Nephron progenitor cell (in vitro differentiated cells): ENCODE measurements at regions not wholly inside any gene's neighbourhood (a gene's known extent, or its start where the extent isn't known, plus 50 kb on each side); places are given as distances from the start of the nearest gene placed in this dataset.

Source experiments
- DNase-seq: peaks from one replicate; pipeline ENCODE4 v3.0.0; 2021
- H3K27ac Mint-ChIP-seq: 2 replicates; pipeline ENCODE4 v1.8.0; 2021; ENCODE audit warnings: mild to moderate bottlenecking, moderate library complexity, mixed read lengths
- H3K27me3 Mint-ChIP-seq: 2 replicates; pipeline ENCODE4 v1.8.0; 2021; ENCODE audit warnings: mild to moderate bottlenecking, low read depth, mixed read lengths; ENCODE audit not compliant: poor library complexity
- H3K36me3 Mint-ChIP-seq: 2 replicates; pipeline ENCODE4 v1.8.0; 2021; ENCODE audit warnings: low read depth, mixed read lengths
- H3K4me1 Mint-ChIP-seq: 2 replicates; pipeline ENCODE4 v1.8.0; 2021; ENCODE audit warnings: mixed read lengths
- H3K4me3 Mint-ChIP-seq: 2 replicates; pipeline ENCODE4 v1.8.0; 2021; ENCODE audit warnings: mild to moderate bottlenecking, moderate library complexity, mixed read lengths
- H3K9me3 Mint-ChIP-seq: 2 replicates; pipeline ENCODE4 v1.8.0; 2021; ENCODE audit warnings: mild to moderate bottlenecking, moderate library complexity, mixed read lengths
- CTCF ChIP-seq: fragments of 200-600 bp; sonication (generic); IDR thresholded peaks from 2 replicates; pipeline ENCODE4 v1.5.0; 2021; ENCODE audit warnings: antibody characterized with exemption

DNA sequence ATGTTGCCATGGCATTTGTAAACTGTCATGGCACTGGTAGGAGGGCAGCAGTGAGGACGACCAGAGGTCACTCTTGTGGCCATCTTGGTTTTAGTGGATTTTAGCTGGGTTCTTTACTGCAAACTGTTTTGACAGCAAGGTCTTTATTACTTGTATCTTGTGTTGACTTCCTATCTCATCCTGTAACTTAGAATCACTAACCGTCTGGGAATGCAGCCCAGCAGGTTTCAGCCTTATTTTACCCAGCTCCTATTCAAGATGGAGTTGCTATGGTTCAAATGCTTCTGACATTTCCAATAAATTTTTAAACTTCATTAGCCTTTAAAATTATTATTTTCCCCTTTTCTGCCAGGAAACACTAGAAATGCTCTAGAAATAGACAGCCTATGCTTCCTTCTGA lies 839.1 kb downstream of the NR2F1-AS1 start:
- no peaks in the 10 kb centered on the region for H3K4me1 Mint-ChIP-seq
- H3K9me3 Mint-ChIP-seq, result peaks cover 6% of the 10 kb centered on the region
- no peak overlapping the region for H3K27ac Mint-ChIP-seq
- H3K36me3 Mint-ChIP-seq, result no peaks in the 10 kb centered on the region
- H3K4me3 Mint-ChIP-seq, result no peak overlapping the region
- H3K27me3 Mint-ChIP-seq, result peaks cover 4% of the 10 kb centered on the region
- no peak for TF ChIP-seq CTCF
- DNase-seq, result no peak

- Mint-ChIP-seq H3K4me1 (no peaks in the 10 kb centered on the region), H3K9me3 (peaks cover 12% of the 10 kb centered on the region), H3K36me3 (no peaks in the 10 kb centered on the region), H3K27ac (no peak overlapping the region), H3K27me3 (no peaks in the 10 kb centered on the region), H3K4me3 (no peak overlapping the region)
- no peak for DNase-seq
- no peak for TF ChIP-seq CTCF
Observed at GRCh38 chr5:92734211-92734940, 846.6 kb downstream of the NR2F1-AS1 start.

DNA sequence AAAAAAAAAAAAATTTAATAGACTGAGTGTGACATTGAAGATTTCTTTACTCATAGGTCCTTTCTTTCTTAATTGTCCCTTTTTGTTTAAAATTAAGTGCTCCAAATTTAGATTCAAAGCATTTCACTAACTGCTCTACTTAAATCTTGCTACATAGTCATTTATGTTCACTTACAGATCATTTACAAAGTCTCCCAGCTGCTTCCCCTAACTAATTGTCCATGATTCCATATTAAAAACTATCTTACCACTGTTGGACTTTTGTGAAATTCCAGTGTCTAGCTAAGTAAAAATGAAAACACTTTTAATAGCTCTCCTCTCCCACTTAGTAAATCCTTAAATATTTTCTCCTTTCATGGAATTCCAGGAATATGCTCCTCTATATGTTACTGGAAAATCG lies 850.5 kb downstream of the NR2F1-AS1 start:
- H3K36me3 Mint-ChIP-seq, result no peaks in the 10 kb centered on the region
- no peaks in the 10 kb centered on the region for H3K27me3 Mint-ChIP-seq
- H3K4me1 Mint-ChIP-seq, result no peaks in the 10 kb centered on the region
- H3K9me3 Mint-ChIP-seq, result no peaks in the 10 kb centered on the region
- H3K4me3 Mint-ChIP-seq, result no peak overlapping the region
- no peak overlapping the region for H3K27ac Mint-ChIP-seq
- no peak for TF ChIP-seq CTCF
- no peak for DNase-seq

DNA sequence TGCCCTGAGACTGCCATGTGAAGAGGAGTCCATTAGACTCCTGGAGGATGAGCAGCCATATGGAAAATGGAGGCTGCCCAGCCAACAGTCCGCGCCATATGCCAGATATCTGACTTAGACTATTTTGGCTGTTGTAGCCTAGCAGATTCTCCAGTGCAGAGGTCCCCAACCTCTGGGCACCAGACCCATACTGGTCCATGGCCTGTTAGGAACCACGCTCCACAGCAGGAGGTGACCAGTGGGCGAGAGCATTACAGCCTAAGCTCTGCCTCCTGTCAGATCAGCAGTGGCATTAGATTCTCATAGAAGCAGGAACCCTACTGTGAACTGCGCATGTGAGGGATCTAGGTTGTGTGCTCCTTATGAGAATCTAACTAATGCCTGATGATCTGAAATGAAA lies 851.9 kb downstream of the NR2F1-AS1 start:
- H3K4me3 Mint-ChIP-seq, result no peak overlapping the region
- no peak overlapping the region for H3K27ac Mint-ChIP-seq
- no peak for DNase-seq
- no peaks in the 10 kb centered on the region for H3K4me1 Mint-ChIP-seq
- H3K27me3 Mint-ChIP-seq, result no peaks in the 10 kb centered on the region
- TF ChIP-seq CTCF, result no peak
- H3K36me3 Mint-ChIP-seq, result no peaks in the 10 kb centered on the region
- H3K9me3 Mint-ChIP-seq, result no peaks in the 10 kb centered on the region

- no peak for TF ChIP-seq CTCF
- Mint-ChIP-seq H3K36me3 (no peaks in the 10 kb centered on the region), H3K4me1 (peaks cover 24% of the 10 kb centered on the region), H3K4me3 (no peak overlapping the region), H3K9me3 (no peaks in the 10 kb centered on the region), H3K27ac (no peak overlapping the region), H3K27me3 (no peaks in the 10 kb centered on the region)
- no peak for DNase-seq
Observed at GRCh38 chr5:92715946-92716520, 865.0 kb downstream of the NR2F1-AS1 start.

DNA sequence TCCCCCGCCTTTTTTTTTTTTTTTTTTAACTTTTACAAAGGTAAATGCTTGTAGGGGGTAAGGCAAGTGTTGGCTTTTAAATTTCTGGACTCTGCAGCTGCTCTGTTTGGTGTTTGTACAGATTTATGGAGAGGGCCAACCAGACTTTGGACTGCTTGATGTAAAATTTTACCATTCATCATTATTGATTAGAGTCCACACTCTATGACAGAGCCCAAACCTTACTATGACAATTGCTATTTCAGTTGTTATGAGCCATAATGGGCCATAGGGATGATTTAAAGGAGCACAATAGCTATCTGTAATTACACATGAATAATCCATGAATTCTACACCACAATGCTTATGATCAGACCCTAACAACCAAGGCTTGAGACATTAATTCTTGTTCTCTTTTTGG lies 867.2 kb downstream of the NR2F1-AS1 start:
- Mint-ChIP-seq H3K36me3 (no peaks in the 10 kb centered on the region), H3K27ac (no peak overlapping the region), H3K27me3 (no peaks in the 10 kb centered on the region), H3K9me3 (no peaks in the 10 kb centered on the region), H3K4me1 (peaks cover 24% of the 10 kb centered on the region), H3K4me3 (no peak overlapping the region)
- no peak for TF ChIP-seq CTCF
- DNase-seq, result no peak
